Left kidney (tissue), 1 donor: ENCODE measurements at regions not wholly inside any gene's neighbourhood (a gene's known extent, or its start where the extent isn't known, plus 50 kb on each side); places are given as distances from the start of the nearest gene placed in this dataset.
"Not testable (repeated sequence)": the region's sequence is repeated elsewhere in the genome, so short reads cannot be mapped to it uniquely, and the experiment has no call there.

Experiments
- DNase-seq: peaks from one replicate; pipeline ENCODE4 v3.0.0-alpha.2; 2013

- no peak for DNase-seq
Measured at GRCh38 chr2:22136446-22136845, 1012.7 kb downstream of the TDRD15 start.

GRCh38 chr2:22143840-22144239, 1020.1 kb downstream of the TDRD15 start:
- no peak for DNase-seq

- DNase-seq = no peak
Measured at GRCh38 chr2:22153931-22154613, 1030.3 kb downstream of the TDRD15 start.

- not testable (repeated sequence) for DNase-seq
Measured at GRCh38 chr2:22156661-22157060, 1032.9 kb downstream of the TDRD15 start.

- no peak for DNase-seq
Measured at GRCh38 chr2:22167256-22167655, 1043.5 kb downstream of the TDRD15 start.

GRCh38 chr2:22175003-22175402, 1051.2 kb downstream of the TDRD15 start:
- no peak for DNase-seq

GRCh38 chr2:22185251-22185650, 1061.5 kb downstream of the TDRD15 start:
- DNase-seq = no peak

- not testable (repeated sequence) for DNase-seq
Measured at GRCh38 chr2:22186261-22186828, 1062.6 kb downstream of the TDRD15 start.

- DNase-seq = no peak
Measured at GRCh38 chr2:22189893-22190480, 1066.2 kb downstream of the TDRD15 start.

GRCh38 chr2:22194218-22194617, 1070.5 kb downstream of the TDRD15 start:
- DNase-seq = no peak

- no peak for DNase-seq
Measured at GRCh38 chr2:22196806-22197205, 1073.0 kb downstream of the TDRD15 start.

- no peak for DNase-seq
Measured at GRCh38 chr2:22198381-22199283, 1074.9 kb downstream of the TDRD15 start.

- DNase-seq = no peak
Measured at GRCh38 chr2:22199994-22200393, 1076.2 kb downstream of the TDRD15 start.

- no peak for DNase-seq
Measured at GRCh38 chr2:22209545-22209944, 1085.8 kb downstream of the TDRD15 start.

GRCh38 chr2:22213237-22213636, 1089.5 kb downstream of the TDRD15 start:
- DNase-seq = no peak

- no peak for DNase-seq
Measured at GRCh38 chr2:22215517-22215916, 1091.7 kb downstream of the TDRD15 start.

- DNase-seq = peak; percentile 33
Measured at GRCh38 chr2:22217881-22218280, 1094.1 kb downstream of the TDRD15 start.

GRCh38 chr2:22221006-22221405, 1097.2 kb downstream of the TDRD15 start:
- DNase-seq = no peak

GRCh38 chr2:22238967-22239366, 1115.2 kb downstream of the TDRD15 start:
- no peak for DNase-seq

GRCh38 chr2:22247466-22247865, 1123.7 kb downstream of the TDRD15 start:
- DNase-seq = no peak

- no peak for DNase-seq
Measured at GRCh38 chr2:22248851-22249250, 1125.1 kb downstream of the TDRD15 start.

- no peak for DNase-seq
Measured at GRCh38 chr2:22253171-22253570, 1129.4 kb downstream of the TDRD15 start.

GRCh38 chr2:22261165-22261564, 1123.8 kb upstream of the KLHL29 start:
- DNase-seq = no peak
